ENCODE measurements at regions not wholly inside any gene's neighbourhood (a gene's known extent, or its start where the extent isn't known, plus 50 kb on each side); places are given as distances from the start of the nearest gene placed in this dataset.

DNA sequence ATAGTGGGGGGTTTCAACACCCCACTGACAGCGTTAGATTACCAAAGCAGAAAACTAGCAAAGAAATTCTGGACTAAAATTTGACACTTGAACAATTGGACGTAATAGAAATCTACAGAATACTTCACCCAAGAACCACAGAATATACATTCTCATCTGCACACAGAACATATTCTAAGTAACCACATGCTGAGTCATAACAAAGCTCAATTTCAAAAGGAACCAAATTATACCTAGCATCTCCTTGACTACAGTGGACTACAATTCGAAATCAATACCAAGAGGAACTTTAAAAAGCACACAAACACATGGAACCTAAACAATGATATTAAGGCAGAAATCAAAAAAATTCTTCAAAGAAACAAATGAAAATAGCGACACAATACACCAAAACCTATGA is 871.6 kb upstream of the MDGA2 start:
- DNase-seq, result no peak

DNA sequence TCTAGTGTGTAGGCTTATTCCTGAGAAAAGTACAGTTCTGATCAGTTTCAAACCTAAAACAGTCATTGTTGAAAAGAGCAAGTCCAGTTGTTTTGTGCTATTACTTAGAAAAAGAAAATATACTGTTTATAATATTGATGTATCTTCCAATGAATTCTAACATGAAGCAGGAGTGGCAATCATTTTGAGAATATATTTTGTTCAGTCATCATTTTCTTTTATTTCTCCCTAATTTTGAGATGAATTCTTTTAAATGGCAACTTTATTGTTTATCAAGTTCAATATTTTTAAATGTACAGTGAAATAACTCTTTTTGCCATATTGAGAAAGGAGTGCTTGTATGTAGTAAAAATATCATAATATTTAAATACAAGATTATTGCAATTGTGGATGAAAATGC is 862.2 kb upstream of the MDGA2 start:
- DNase-seq, result no peak

DNA sequence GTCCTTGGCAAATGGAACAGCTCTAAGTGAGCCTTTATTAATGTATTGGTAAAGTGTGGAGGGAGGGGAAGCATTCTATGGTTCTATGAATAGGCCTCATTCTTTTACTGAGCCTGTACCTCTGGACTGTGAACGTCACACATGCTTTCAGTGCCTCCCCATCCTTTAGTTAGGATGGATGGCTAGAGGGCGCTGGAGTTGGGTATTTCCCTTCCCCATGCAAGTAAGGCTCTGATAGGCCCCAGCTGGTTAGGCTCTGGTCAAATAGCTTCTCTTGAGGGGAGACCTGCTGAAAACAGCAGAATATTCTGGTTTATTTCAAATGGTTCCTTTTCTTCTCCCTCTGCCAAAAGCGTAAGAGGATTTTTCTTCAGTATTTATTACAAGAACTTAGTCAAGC is 860.9 kb upstream of the MDGA2 start:
- no peak for DNase-seq

DNA sequence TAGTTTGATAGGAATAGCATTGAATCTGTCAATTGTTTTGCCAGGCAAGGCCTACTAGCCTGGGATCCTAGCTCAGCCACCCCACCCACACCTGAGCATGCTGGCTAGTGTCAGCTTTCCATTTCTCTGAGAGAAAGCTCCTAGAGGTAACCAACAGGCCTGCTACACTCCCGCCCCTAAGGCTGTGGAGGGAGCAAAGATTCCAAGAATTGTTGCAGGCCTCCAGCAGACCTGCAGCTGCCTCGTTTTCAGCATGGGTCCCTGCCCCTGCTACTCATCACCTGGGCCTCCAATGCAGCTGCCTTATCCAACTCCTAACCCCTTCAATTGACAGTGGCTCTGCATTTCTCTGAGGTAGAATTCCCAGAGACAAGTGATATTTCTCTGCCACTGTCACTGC is 852.4 kb upstream of the MDGA2 start:
- no peak for DNase-seq

DNA sequence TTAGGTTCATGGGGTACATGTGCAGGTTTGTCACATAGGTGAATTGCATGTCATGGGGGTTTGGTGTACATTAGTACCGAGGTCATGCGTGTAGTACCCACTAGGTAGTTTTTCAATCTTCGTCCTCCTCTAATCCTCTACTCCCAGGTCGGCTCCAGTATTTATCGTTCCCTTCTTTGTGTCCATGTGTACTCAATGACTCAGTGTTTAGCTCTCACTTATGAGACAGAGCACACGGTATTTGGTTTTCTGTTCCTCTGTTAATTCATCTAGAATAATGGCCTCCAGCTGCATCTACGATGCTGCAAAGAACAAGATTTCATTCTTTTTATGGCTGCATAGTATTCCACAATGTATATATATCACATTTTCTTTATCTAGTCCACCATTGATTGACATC is 850.9 kb upstream of the MDGA2 start:
- DNase-seq, result no peak

DNA sequence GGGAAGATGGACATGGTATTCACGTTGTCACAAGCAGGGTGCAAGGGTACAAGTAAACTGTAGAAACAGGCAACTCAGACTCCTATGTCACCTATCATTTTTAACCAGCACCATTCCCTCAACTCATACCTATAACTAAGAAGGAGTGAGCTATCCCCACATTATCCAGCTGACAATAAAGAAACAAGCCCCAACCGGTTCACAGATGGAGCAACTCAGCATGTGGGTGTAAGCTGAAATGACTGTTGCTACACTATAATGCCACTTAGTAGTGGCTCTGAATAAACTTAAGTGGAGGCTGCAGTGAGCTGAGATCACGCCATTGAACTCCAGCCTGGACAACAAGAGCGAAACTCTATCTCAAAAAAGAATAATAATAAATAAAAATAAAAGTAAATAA is 829.5 kb upstream of the MDGA2 start:
- no peak for DNase-seq

DNA sequence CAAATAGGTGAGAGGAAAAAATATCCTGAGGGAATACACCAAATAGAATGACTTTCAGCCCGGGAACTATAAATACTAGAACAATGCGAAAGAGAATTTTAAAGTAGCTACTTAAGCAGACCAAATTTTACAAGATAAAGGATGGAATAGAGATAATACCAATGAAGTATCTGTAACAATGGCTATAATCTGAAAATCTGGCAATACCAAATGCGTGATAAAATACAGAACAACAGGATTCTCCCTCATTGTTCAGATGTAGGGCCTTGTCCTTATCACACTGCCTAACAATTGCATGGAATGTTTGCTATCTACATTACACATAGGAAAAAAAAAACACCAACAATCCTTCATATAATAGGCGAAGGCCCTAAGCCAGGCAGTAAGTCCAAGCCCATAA is 815.4 kb upstream of the MDGA2 start:
- no peak for DNase-seq

DNA sequence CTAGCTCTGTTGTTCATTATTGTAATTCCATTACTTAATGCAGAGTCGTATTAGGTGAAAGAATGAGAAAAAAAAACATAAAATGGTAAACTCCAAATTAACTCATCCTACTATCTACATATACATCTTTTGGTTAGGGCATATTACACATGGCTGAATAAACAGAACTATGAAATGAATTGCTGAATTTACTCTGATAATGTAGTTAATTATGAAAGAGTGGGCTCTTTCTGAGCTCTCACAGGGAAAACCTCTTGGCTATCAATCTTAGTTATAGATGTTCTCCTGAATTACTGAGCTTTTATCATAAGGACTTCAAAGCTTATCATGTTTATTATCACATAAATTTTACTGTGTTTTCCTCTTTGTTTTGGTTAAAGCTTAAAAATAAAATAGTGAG is 798.5 kb upstream of the MDGA2 start:
- no peak for DNase-seq

DNA sequence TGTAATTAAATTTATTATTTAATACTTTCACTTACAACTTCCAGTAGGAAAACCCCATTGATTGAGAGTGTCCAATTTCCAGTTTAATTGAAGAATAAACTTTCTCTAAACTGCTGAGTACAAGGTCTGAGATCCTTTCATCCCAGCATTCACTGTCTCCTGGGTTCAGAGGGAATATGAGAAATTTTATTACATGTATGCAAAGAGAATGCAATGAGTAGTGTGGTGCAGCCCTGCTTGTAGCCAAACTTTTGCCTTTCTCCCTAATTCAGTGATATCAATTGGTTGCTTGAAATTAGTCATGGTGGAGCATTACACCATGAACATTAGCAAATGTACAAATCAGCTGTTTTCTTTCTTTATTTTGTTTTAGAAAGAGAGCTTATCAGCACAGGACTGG is 780.6 kb upstream of the MDGA2 start:
- no peak for DNase-seq

DNA sequence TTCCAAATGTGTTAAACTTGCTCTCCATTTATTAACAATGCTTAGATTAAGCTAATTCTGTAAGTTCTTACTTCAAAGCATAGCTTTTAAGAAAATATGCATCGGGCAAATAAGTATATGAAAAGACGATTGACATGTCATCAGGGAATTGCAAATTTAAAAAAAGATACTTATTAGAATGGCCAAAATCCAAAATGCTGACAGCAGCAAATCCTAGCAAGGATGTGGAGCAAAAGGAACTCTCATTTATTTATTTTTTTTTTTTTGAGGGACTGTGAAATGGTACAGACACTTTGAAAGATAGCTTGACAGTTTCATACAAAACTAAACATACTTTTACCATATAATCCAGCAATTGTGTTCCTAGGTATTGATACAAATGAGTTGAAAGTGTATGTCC is 779.5 kb upstream of the MDGA2 start:
- DNase-seq, result no peak

DNA sequence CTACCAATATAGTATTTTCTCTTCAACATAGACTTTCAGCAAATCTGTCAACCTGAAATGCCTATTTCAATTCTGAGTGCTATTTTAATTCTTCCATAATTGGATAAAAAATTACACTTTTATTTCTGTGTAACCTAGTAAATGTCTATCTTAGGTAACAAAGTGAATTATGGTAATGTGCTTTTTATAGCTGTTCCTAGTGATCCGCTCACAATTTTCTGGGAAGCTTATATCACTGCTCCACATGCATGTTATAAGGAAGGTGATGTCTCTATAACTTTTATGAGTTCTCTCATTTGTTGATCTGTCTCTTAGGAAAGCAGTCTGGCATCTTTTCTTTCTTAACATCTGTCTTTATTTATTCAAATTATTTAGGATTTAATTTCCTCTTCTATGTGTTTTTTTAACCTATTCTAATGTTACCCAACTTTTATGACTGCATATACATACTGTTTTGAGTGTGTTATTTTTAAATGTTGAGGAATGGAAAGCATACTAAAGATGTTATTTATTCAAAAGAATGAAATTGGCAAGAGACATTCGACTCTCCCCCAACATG is 777.1 kb upstream of the MDGA2 start:
- DNase-seq, result no peak

DNA sequence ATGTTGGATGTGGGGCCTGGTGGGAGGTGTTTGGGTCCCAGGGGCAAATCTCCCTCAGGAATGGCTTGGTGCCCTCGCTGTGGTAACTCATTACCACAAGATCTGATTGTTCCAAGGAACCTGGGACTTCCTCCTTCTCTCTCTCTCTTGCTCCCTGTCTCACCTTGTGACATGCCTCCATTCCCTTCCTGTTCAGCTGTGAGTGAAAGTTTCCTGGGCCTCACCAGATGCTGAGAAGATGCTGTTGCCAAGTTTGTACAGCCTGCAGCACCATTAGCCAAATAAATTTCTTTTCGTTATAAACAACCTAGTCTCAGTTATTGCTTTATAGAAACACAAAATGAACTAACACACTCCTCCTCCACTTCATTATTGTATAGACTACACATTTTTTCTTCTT is 759.8 kb upstream of the MDGA2 start:
- no peak for DNase-seq

DNA sequence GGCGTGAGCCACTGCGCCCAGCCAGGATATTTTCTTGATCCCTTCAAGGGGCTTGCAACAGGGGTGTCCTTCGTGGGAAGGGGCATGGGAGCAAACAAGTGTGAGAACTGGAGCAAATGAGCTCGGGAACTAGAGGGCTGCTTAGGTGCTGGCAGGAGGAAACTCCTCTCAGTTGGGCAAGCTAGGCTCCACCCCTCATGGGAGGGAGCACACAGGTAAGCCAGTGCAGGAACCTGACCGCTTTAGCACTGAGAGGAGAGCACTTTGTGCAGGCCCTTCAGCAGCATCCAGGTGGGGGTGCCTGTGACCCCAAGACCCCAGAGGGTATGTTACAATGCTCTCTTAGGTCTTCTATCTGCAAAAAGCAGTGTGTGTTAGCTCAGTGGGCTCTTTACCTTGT is 755.4 kb upstream of the MDGA2 start:
- no peak for DNase-seq

DNA sequence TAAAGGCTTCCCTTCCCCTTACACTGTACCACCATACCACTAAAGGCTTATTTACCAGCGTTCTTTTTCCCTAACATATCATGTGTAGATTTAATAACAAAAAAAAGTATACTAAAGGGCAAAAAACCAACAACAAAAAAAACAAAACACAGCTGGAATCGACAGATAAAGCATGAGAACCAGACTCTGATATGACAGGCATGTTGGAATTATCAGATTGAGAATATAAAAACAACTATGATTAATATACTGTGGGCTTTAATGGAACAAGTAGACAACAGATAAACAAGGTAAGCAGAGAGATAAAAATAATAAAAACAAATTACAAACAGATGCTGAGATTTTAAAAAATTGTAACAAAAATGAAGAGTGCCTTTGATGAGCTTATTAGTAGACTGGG is 754.1 kb upstream of the MDGA2 start:
- no peak for DNase-seq

DNA sequence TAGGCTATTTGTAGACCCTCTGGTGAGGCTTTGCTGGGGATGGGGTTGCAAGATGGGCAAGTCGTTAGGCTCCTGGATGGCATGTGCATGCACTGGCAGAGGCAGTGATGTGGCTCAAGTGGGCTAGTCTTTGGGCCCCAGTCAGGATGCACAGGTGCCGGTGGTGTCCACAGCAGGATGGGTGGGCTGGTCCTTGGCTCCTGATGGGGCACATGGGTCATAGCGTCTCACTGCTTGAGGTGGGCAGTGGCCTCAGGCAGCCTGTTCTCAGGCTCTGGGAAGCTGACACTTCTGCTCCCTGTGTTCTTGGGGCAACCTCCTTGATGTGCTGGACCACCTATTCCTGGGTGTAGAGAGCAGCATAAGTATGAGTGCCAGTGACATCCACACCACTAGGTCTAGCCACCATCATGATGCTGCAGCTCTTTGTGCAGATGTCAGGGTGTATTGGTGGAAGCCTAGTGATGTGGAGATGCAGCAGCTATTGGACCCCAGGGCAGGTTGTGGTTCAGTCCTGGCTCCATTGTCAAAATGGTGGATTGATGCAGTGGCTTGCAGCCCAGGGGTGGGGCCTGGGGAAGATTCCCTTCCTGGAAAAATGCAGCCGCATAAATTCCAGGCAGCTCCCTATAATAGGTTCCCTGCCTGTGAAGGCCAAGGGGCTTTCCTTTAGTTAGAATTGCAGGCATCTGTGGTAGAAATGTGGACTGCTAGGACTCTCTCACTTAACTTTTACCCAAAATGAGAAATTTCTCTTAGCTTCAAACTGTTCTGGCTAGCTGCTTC is 742.5 kb upstream of the MDGA2 start:
- no peak for DNase-seq

DNA sequence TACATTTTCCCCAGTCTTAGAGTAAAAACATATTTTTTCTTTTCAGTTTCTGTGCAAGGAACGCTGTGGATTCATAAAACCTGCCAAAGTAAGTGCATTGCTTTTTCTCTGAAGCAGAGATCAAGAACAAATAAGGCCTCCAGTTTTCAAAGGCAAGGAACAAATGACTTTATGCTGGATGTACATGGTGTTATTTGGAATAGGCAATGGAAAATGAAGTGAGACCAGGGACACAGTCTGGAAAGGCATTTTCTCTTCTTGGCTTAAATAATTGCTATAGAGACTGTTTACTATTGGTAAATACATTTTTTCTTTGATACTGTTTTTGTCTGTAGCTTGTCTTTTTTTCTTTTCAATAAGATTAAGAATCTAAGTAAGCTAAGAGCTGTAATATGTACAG is 725.9 kb upstream of the MDGA2 start:
- no peak for DNase-seq

DNA sequence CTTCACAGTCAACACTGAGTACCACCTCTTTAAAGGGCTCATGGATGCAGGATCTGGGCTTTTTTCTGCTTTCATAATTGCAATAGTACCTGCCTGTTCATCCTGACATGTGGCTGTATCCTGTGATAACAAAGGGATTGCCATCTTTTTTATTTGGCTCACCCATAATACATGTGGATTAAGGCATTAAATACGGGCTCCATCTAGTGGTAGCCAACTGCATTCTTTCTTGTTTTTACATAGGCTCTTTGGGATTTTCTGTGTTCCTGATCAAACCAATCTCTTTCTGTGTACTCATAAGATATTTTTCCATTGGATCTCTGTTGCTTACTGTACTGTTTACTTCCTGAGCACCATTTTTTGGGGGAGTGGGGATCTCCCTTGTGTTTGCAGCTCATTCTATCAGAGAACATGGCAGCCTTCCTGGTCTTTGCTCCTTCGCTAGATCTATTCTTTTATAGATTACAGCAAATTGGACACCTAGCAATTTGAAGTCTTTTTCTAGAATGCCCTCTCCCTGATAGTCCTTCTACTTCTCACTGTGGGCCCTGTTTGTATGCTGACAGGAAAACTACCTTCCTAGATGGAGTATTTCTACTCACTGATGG is 723.4 kb upstream of the MDGA2 start:
- DNase-seq, result peak; percentile 52

DNA sequence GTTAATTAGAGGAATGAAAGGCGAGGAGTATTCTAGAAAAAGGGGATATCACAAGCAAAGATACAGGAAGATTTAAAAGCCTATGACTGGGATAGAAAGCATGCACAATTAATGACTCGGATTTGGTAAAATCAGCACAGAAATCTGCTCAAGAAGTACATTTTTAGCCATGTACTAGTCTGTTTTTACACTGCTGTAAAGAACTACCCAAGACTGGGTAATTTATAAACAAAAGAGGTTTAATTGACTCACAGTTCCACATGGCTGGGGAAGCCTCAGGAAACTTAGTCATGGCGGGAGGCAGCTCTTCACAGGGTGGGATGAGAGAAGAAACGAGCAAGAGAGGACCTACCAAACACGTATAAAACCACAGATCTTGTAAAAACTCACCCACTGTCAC is 716.3 kb upstream of the MDGA2 start:
- DNase-seq, result no peak

DNA sequence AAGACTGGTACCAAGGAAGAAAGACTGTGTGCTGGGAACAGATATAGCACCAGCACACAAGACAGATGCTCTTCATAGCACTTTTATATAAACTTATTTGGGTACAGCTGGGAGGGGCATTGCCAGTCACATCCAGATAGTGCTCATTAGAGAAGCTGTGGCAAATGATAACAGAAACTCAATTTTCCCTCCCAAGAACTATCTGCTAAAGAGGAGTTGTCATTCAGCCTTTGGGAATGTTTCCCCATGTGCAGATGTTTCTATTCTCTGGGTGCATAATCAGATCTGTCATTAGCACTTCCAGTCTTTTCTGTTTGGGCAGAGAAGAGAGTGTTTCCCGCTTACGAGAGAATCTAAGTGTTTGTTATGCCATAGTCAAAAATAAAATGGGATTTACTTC is 714.9 kb upstream of the MDGA2 start:
- DNase-seq, result no peak

DNA sequence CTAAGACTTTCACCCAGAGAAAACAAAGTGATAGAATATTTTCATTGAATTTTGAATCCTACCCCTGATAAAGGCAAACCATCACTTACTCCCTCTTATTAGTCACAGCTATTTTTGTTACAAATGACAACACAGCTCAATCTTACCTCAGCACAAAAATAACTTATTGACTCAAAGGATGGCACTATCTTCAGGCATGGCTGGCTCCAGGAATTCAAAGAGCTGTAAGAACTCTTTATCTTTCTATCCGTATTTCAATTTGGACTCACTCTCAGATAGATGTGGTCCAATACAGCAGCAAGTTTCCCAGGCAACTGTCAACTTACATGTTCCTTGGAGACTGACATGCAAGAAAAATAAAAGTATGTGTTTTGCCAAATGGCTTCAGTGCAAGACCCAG is 709.4 kb upstream of the MDGA2 start:
- no peak for DNase-seq

DNA sequence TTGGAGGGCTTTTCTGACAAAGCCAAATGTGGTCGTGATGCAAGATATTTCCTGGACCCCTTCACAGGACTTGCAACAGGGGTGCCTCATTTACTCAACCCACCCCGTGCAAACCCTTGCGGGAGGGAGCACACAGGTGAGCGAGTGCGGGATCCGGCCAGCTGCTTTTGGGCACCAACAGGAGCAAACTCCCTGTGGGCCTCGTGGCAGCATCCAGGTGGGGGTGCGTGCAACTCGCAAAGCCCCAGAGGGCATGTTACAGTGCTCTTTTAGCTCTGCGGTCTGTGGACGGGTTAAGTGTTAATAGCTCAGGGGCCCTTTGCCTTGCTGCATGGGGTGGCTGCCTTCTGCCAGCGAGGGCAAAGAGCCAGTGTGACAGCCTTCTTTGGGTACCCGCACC is 707.6 kb upstream of the MDGA2 start:
- DNase-seq, result no peak

DNA sequence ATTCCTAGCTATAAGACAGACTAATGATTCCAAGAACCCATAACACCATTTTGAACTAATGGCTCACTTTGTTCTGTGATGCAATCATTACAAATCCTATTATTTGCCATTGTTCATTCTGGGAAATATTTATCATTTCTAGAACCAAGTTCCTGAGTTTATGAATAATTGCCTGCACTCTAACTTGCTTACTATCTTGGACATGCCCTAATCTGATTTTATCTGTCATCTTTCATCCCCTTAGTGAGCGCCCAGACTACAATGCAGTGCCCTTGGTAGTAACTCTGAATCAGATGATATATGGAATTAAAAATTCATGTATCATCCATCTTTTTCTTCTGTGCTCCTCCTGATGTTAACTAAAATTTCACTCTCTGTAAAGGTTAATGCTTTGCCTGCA is 703.1 kb upstream of the MDGA2 start:
- no peak for DNase-seq

DNA sequence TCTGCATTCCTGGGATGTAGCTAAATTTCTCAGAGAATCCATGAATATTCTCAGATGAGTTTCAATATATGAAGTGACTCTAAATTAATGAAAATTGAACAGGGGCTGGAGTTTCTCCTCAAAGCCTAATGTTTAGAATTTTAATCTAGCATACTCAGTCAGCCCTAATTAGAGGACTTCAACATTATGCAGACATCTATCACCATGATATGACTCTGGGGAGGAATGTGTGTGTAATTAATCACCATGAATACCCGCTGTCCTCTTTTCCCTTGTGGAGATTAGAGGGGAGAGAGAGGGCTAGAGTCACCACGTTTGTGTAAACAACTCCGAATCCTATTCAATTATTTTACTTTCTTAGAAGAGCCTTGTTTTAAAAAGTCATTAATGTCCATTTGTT is 698.6 kb upstream of the MDGA2 start:
- DNase-seq, result no peak

DNA sequence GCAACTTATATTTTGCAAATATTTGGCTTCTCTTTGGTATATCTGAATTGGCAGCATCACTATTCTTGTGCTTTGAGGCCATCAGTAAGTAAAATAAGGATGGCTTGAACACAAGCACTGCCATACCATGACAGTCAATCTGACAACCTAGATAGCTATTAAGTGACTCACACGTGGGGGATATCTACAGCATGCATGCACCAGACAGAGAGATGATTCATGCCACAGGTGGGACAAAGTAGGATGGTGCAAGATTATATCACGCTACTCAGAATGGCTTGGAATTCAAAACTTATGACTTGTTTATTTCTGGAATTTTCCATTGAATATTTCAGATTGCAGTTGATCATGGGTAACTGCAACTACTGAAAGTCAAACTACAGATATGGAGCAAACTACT is 675.6 kb upstream of the MDGA2 start:
- DNase-seq, result no peak

DNA sequence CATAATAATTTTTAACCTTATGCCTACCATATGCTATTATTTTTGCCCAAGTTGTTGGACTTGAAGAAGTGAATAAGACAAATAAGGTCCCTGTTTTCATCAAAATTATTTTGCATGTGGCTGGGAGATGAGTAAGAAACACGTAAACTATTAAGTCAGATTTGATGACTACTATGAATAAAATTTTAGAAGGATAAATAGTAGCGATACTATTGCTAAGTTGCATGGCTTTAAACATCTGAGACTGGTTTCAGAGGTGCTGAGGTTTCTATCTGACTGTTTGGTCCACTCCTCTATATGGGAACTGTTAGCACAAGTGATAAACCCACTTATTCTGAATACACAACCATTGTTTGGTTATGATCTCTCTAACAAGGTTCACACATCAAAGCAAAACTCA is 674.3 kb upstream of the MDGA2 start:
- DNase-seq, result no peak

Data from NCI-H524 treated with DMSO at 0.1 percent for 48 hours (cell line).